GM18505 (cell line): ENCODE measurements at regions not wholly inside any gene's neighbourhood (a gene's known extent, or its start where the extent isn't known, plus 50 kb on each side); places are given as distances from the start of the nearest gene placed in this dataset.

Experiments
- ATAC-seq: cut with Tn5 transposase; IDR thresholded peaks from one replicate; pipeline ENCODE4 v1.9.1; 2021; ENCODE audit not compliant: unreplicated experiment
- POLR2A ChIP-seq: IDR thresholded peaks from 4 replicates; pipeline ENCODE4 v1.6.1; 2011; ENCODE audit warnings: borderline replicate concordance; ENCODE audit not compliant: insufficient read depth, insufficient read length; ENCODE audit errors: extremely low read depth

DNA sequence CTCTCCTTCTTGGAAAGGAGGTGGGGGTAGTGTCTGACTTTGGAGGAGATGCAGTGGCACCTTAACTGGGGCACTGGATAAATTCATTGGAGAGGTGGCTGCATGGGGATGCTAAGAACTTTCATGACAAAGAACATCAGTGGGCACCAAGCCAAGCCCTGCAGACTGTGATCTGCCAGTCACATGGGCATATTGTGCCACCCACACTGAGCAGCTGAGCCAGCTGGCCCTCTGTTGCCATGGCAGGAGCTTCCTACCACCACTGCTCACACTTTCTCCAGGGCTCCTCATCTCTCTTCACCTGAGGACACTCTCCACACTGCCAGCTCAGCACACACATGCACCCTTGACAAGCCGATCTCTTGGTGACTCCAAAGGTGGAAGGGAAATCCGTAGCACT is 715.6 kb downstream of the QKI start:
- ATAC-seq: no peak
- no peak for TF ChIP-seq POLR2A

DNA sequence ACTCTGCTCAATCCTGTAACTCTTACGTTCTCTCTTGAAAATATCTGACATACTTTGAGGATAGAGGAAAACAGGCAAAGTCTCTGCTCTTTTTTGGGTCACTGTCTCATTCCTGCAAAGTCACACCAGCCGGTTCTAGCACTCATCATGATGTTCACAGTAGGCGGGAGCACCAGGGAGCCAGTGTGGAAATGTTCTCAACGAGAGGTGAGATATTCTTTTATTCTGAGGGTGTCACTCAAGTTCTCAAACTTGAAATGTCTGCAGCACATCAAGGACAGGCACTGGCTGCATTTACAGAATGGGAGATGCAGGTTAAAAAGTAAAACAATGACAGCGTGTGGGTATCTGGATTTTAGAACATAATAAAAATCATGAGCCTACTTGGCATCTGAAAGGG is 714.7 kb downstream of the QKI start:
- no peak for TF ChIP-seq POLR2A

DNA sequence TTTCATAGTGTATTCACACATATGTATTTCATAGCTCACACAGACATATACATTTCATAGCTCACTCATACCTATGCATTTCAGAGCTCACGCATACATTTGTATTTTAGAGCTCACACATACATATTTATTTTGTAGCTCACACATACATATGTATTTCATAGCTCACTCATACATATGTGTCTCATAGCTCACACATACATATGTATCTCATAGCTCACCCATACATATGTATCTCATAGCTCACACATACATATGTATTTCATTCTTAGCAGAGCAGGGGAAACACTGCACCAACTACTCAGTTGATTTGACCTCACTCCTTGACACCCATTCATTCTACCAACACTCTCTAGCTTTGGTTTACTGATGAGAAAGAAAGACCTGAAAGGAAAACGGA is 713.6 kb downstream of the QKI start:
- no peak for TF ChIP-seq POLR2A
- ATAC-seq: no peak

More for the DNA sequence above, 714.7 kb downstream of the QKI start:
- no peak for ATAC-seq

DNA sequence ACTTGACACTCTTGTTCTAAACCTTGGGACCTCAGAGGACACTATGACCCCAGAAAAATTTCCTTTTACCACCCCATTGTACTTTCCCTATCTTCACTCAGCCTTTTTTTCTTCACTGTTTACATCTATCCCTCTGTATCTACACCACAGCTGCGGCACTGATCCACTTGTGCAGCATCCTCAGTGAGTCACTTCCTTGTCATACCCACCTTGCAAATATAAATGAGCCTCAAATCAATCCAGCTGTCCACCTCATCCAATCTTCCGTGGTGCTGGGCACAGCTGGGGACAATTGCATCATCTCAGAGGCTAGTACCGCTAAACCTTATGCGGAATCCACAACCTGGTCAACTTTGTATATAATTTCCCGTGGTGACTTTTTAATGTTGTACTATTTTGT is 710.5 kb downstream of the QKI start:
- ATAC-seq: no peak

DNA sequence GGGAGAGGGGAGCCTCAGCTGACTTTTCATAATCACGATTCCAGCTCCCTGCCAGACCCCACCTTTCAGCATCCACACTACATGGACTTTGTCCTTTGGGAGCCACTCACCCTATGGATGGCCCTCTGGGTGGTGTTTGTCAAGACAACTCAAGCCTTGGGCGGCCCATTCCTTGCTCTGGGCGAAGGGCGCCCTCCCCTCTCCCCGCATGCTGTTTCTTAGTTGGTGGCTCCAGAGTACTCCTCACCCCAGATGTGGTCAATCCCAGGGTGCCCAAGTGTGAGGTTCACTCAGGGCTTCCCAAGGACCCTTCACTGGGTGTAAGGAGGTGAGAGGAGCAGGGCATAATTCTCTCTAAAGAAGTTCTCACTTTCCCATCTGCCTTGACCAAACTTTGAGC is 710.0 kb downstream of the QKI start:
- no peak for TF ChIP-seq POLR2A
- no peak for ATAC-seq

More for the DNA sequence above, 710.5 kb downstream of the QKI start:
- no peak for TF ChIP-seq POLR2A

DNA sequence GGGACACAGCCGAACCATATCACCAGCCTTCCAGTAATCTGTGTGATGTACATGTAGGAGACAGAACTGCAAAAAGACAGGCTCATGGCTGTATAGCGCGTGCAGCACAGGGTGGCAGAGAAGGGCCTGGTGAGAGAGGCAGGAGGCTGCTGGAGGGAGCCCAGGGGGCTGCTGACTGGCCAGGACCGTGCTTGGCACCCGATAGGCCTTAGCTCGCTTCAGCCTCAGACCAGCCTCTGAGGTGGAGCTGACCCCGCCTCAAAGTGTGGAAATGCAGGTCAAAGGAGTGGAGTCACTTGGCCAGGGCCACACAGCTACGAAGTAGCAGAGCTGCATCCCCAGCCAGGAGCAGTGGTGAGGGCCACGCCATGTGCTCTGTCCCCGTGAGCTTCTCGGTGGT is 707.6 kb downstream of the QKI start:
- no peak for ATAC-seq
- no peak for TF ChIP-seq POLR2A

DNA sequence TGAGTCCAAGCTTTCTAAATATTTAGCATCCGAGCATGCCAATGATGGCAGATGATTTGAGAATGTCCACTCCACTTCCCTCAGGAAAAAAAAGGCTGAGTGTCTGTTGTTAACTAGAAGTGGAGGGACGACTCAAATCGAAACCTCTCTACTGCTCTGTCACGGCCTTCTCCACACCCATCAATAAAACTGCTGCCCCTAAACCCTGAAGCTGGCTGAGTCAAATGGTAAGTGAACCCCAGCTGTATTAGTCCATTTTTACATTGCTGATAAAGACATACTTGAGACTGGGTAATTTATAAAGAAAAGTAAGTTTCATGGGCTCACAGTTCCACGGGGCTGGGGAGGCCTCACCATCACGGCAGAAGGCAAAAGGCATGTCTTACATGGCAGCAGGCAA is 707.0 kb downstream of the QKI start:
- TF ChIP-seq POLR2A: no peak
- no peak for ATAC-seq

DNA sequence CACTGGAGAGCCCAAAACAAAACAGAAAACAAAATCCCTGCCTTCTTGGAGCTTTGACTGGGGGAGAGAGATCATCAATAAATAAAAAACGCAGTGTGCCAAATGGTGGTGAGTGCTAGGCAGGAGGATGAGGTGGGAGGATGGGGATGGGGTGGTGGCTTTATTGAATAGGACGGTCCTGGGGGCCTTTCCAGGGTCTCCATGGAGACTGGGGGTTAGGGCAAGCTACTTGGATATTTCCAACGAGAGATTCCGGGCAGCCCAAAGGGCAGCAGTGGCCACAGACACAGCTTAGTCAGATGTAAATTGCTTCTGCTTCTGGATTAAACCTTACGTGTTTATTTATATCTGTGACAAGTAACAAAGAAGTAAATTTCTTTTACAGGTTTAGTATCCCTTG is 700.1 kb downstream of the QKI start:
- ATAC-seq: no peak
- no peak for TF ChIP-seq POLR2A

DNA sequence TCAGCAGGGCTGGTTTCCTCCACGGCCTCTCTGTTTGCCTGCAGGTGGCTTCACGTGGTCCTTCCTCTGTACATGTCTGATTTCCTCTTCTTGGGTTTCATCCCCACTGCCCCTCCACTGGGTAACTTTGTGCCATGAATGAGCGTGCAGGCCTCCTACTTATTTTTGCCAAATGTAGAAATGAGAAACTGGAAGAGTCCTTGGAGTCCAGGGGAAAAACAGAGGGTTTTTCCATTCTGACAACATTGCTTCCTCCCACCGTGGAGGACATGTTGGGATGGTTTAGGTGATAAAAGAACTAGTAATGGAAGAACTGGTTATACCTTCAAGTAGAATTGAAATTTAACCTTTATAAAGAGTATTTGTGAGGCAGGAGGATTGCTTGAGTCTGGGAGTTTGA is 699.5 kb downstream of the QKI start:
- no peak for TF ChIP-seq POLR2A
- ATAC-seq: no peak

DNA sequence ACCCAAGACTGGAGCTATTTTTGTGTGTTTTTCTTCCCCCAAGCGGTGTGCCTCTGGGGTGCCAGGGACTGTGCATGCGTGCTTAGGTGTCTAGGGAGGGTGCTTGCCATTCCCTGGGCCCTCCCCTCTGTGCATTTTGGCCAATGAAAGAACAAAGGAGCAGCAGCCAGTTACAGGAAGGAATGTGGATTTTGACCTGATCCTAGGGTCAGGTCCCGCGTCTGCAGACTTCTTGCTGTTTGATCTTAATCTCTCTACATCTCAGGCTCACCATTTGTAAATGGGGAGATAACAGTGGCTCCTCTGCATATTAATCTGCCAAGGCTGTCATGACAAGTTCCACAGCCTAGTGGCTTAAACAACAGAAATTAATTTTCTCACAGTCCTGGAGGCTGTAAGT is 699.1 kb downstream of the QKI start:
- ATAC-seq: no peak
- TF ChIP-seq POLR2A: no peak

DNA sequence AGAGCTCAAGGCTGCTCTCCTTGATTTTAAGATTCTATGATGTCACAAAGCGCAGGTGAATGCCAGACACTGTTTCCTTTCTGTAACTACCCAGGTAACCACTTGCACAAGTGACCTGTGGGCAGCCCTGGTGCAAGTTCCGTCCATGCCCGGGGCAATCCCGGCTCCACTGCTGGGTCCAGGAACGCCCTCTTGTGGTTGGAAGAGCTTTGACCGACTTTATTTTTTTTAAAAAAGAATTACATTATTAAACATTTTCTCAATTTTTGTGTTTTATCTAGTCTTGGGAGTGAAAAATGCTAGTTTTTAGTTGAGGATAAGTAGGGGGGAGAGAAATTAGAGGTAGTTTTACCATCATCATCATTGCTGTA is 695.2 kb downstream of the QKI start:
- ATAC-seq: no peak
- TF ChIP-seq POLR2A: no peak

DNA sequence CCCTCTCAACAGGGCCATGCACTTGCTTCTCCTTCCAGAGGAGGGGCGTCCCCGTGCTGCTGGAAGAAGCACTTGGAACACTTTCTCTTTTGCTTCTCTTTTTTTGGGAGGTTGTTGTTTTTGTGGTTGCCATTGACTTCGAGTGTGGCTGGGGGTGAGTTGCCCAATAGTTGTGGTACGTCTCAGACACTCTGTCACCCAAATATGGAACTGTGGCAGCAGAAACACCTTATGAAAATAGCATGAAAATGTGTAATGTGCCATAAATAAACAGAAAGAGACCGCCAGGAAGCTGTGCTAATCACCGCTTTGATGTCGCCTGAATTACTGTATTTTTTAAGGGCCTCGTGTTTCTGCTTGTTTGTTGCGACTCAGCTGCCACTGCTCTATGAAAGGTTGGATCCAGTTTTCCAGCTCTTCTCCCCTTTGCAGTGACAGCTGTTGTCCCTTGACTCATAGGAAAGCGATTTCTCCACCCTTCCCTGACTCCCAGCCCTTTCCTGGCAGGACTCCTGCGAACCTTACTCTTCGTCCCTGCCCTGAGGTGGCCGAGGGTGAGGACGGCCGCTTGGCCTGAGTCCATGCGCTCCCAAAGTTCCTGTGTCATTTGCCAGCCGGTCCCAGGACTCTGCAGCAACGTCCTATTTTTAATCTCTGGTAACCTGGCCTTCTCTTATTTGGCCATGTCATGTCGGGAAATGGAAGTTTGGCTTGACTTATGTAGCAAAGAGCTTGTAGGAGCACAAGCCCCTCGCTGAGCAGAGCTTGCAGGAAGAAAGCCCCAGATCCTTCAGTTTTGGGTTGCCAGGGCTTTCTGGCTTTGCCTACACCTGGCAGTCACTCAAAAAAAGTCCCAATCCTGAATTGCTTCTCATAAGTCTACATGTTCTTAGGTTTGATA is 694.6 kb downstream of the QKI start:
- TF ChIP-seq POLR2A: no peak
- no peak for ATAC-seq

DNA sequence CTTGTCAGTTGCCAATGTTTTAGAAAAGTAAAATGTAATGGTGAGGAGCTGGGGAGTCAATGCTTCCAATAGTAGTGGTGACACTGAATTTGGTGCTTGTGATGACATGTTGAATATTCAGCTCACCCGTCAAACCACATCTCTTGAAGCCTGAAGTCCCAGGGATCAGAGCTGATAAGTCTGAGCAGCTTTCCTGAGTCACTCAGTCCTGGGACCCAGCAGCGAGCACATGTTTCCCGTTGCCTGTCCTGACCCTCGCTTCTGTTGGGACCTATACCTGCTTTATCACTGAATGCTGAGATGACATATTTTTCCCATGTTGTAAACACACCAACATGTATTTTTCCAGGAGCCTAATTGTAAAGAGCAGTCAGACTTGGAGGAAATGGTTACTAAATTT is 693.6 kb downstream of the QKI start:
- TF ChIP-seq POLR2A: no peak
- ATAC-seq: no peak

DNA sequence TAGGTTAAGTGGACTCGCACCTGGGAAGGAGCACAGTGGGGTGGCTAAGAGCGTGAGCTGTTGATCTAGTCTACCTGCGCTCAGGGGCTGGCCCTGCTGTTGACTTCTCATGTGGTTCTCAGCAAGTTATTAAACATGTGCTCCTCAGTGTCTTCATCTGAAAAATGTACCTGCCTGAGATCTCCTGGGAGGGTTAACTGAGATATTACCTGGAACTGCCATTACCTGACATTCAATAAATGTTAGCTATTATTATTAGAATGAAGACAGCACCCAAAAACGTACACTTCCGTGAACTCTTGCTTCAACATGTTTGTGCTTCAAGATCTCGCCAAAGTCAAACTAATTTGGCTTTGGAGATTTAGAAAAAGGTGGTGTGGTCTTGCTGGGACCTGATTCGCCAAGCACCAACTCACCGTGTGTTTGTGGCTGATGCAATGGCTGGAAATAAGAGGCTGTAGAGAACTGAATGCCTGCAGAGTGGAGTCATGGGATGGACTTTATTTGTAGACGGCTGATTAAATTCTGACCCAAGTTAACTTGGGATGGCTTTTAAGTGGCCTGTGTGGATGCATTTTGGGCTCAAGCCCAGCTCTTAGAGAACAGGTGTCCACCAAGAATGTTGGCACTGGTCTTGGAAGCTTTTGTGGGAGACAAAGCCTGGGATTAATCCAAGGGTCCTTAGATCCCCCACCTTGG is 692.9 kb downstream of the QKI start:
- TF ChIP-seq POLR2A: no peak
- no peak for ATAC-seq
